ENCODE measurements at regions not wholly inside any gene's neighbourhood (a gene's known extent, or its start where the extent isn't known, plus 50 kb on each side); places are given as distances from the start of the nearest gene placed in this dataset.

DNA sequence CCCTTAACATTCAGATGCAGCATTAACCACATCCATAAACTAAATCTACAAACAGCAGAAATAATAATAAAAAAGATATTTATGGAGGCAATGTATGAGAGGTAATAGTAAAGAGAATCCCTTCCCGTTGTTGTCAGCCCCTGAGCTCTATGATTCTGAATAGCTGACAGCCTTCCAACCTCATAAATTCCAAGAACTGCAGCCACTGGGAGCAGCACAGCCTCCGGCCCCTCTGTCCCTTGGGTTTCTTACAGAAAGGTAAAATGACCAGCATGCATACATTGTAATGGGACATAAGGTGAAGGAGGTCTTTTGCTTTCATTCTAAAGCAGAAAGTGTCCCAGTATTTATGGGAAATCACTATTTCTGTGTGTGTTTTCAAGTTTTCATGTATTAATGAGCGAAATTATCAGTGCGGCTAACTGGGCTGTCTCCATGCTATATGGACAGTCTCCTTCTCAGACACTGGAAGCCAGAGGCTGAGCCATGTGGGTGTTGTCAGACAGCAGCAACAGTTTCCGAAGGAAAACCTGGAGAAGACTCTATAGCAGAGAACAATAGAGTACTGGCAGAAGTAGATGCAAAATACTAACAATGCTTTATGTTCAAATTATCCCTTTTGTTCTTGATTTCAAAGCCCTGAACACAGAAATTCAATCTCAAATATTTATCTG is 151.6 kb downstream of the LRRC30 start:
- DNase-seq (ENCODE audit: low read depth, low spot score) = no peak
- in situ Hi-C loops (cut with HindIII; ENCODE audit: low pct_unique_long_range_greater_than_20kb, low sequenced_read_pairs) = no loop called here
- Histone ChIP-seq H3K9me3 (ENCODE audit: control insufficient read depth, insufficient read depth, low read depth, low read length) (no peaks in the 10 kb centered on the region), H3K27ac (ENCODE audit: low read length) (no peak overlapping the region), H3K4me3 (ENCODE audit: low read depth in 2 of 2, low read length in 2 of 2) (no peak overlapping the region), H3K36me3 (ENCODE audit: control insufficient read depth, insufficient read depth, low read length) (no peaks in the 10 kb centered on the region), H3K4me1 (ENCODE audit: control insufficient read depth, insufficient read depth, low read length) (no peaks in the 10 kb centered on the region), H3K27me3 (ENCODE audit: control insufficient read depth, insufficient read depth, low read length) (no peaks in the 10 kb centered on the region)
- no peak for ATAC-seq
- TF ChIP-seq SIN3A (IDR thresholded peaks at IDR 0.05; ENCODE audit: borderline replicate concordance, insufficient read depth, low read depth, low read length) (no peak), POLR2AphosphoS5 (IDR thresholded peaks at IDR 0.05; ENCODE audit: low read depth, low read length) (no peak), TCF7L2 (IDR thresholded peaks at IDR 0.05; ENCODE audit: low read depth, low read length) (no peak)
- TF ChIP-seq, protein P1, sequence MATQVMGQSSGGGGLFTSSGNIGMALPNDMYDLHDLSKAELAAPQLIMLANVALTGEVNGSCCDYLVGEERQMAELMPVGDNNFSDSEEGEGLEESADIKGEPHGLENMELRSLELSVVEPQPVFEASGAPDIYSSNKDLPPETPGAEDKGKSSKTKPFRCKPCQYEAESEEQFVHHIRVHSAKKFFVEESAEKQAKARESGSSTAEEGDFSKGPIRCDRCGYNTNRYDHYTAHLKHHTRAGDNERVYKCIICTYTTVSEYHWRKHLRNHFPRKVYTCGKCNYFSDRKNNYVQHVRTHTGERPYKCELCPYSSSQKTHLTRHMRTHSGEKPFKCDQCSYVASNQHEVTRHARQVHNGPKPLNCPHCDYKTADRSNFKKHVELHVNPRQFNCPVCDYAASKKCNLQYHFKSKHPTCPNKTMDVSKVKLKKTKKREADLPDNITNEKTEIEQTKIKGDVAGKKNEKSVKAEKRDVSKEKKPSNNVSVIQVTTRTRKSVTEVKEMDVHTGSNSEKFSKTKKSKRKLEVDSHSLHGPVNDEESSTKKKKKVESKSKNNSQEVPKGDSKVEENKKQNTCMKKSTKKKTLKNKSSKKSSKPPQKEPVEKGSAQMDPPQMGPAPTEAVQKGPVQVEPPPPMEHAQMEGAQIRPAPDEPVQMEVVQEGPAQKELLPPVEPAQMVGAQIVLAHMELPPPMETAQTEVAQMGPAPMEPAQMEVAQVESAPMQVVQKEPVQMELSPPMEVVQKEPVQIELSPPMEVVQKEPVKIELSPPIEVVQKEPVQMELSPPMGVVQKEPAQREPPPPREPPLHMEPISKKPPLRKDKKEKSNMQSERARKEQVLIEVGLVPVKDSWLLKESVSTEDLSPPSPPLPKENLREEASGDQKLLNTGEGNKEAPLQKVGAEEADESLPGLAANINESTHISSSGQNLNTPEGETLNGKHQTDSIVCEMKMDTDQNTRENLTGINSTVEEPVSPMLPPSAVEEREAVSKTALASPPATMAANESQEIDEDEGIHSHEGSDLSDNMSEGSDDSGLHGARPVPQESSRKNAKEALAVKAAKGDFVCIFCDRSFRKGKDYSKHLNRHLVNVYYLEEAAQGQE (IDR thresholded peaks at IDR 0.05; ENCODE audit: insufficient read depth in 1 of 2, low read depth in 2 of 2, low read length in 1 of 2) = no peak
- TF ChIP-seq, protein P2, sequence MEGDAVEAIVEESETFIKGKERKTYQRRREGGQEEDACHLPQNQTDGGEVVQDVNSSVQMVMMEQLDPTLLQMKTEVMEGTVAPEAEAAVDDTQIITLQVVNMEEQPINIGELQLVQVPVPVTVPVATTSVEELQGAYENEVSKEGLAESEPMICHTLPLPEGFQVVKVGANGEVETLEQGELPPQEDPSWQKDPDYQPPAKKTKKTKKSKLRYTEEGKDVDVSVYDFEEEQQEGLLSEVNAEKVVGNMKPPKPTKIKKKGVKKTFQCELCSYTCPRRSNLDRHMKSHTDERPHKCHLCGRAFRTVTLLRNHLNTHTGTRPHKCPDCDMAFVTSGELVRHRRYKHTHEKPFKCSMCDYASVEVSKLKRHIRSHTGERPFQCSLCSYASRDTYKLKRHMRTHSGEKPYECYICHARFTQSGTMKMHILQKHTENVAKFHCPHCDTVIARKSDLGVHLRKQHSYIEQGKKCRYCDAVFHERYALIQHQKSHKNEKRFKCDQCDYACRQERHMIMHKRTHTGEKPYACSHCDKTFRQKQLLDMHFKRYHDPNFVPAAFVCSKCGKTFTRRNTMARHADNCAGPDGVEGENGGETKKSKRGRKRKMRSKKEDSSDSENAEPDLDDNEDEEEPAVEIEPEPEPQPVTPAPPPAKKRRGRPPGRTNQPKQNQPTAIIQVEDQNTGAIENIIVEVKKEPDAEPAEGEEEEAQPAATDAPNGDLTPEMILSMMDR (IDR thresholded peaks at IDR 0.05) = no peak
- BruUV-seq (replicated peaks) = no TSS peak
- ChIA-PET POLR2A (no interaction called here), CTCF (no interaction called here)
- intact Hi-C loops (cut with micrococcal nuclease; ENCODE audit: unreplicated experiment) = no loop called here

DNA sequence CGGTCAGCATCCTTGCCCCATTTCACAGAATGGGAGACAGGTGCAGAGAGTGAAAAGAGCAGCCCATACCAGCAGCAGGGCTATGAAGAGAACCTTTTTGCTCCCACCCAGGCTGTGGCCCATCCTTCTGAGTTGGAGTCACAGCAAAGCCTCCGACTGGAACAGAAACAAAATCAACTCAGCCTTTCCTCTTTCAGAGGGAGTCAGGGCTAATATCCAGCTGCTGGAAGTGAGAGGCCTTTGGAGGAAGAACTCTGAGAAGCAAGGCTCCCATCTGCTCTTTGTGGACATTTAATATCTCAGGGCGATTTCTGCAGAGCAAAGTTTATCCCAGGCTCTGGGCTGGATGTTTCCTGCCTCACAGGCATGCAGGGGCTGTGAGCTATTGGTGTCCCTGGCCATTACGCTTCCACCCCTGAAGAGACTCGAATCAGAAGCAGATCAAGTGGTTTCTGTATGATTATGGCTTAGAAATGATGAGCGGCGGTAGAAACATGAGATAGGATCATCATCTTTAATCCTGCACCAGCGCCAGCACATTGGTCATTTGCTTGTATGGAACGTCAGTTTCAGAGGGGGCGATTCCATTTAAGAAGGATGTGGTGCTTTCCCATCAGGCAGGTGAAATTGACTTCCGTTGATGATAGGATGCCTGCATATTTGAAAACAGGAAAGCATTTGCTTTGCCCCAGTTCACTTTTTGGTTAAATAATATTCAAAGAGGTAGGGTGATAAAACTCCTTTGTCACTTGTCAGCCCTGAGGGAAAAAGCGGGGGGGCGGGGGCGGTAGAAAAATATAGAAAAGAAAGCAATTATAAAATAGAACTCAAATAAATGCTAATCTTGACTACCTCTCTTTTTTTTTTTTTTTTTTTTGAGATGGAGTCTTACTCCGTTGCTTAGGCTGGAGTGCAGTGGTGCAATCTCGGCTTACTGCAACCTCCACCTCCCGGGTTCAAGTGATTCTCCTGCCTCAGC is 152.4 kb downstream of the LRRC30 start:
- no TSS peak for BruUV-seq (replicated peaks)
- H3K27me3 ChIP-seq (ENCODE audit: control insufficient read depth, insufficient read depth, low read length) = no peaks in the 10 kb centered on the region

More for the DNA sequence above, 152.4 kb downstream of the LRRC30 start:
- H3K36me3 ChIP-seq (ENCODE audit: control insufficient read depth, insufficient read depth, low read length) = no peaks in the 10 kb centered on the region
- in situ Hi-C loops (cut with HindIII; ENCODE audit: low pct_unique_long_range_greater_than_20kb, low sequenced_read_pairs) = no loop called here
- TF ChIP-seq SIN3A (IDR thresholded peaks at IDR 0.05; ENCODE audit: borderline replicate concordance, insufficient read depth, low read depth, low read length) = no peak
- TF ChIP-seq POLR2AphosphoS5 (IDR thresholded peaks at IDR 0.05; ENCODE audit: low read depth, low read length) = no peak
- TF ChIP-seq, protein P1 (IDR thresholded peaks at IDR 0.05; ENCODE audit: insufficient read depth in 1 of 2, low read depth in 2 of 2, low read length in 1 of 2) = no peak
- no peak for TF ChIP-seq TCF7L2 (IDR thresholded peaks at IDR 0.05; ENCODE audit: low read depth, low read length)
- TF ChIP-seq, protein P2 (IDR thresholded peaks at IDR 0.05) = no peak
- H3K9me3 ChIP-seq (ENCODE audit: control insufficient read depth, insufficient read depth, low read depth, low read length) = no peaks in the 10 kb centered on the region
- ChIA-PET CTCF (no interaction called here), POLR2A (no interaction called here)
- H3K27ac ChIP-seq (ENCODE audit: low read length) = no peak overlapping the region
- intact Hi-C loops (cut with micrococcal nuclease; ENCODE audit: unreplicated experiment) = no loop called here
- no peak overlapping the region for H3K4me3 ChIP-seq (ENCODE audit: low read depth in 2 of 2, low read length in 2 of 2)
- DNase-seq (ENCODE audit: low read depth, low spot score) (no peak), ATAC-seq (no peak)
- no peaks in the 10 kb centered on the region for H3K4me1 ChIP-seq (ENCODE audit: control insufficient read depth, insufficient read depth, low read length)
